ENCODE measurements at regions not wholly inside any gene's neighbourhood (a gene's known extent, or its start where the extent isn't known, plus 50 kb on each side); places are given as distances from the start of the nearest gene placed in this dataset.

- no peak for TF ChIP-seq CTCF (IDR thresholded peaks at IDR 0.05)
- no peak for TF ChIP-seq POLR2A (IDR thresholded peaks at IDR 0.05)
Measured at GRCh38 chr12:125552295-125552694, 487.1 kb downstream of the AACS start.
